ENCODE measurements at regions not wholly inside any gene's neighbourhood (a gene's known extent, or its start where the extent isn't known, plus 50 kb on each side); places are given as distances from the start of the nearest gene placed in this dataset.
A peak's percentile ranks its signal among the peaks of the same experiment; 100 is the strongest.
"Not testable (repeated sequence)": the region's sequence is repeated elsewhere in the genome, so short reads cannot be mapped to it uniquely, and the experiment has no call there.

GRCh38 chr6:103723438-103724322 is 1136.0 kb downstream of the HACE1 start:
- DNase-seq, result no peak

GRCh38 chr6:103722683-103723082 is 1137.0 kb downstream of the HACE1 start:
- DNase-seq, result no peak

- DNase-seq, result no peak
These were observed 1137.8 kb downstream of the HACE1 start for GRCh38 chr6:103721923-103722322.

DNA sequence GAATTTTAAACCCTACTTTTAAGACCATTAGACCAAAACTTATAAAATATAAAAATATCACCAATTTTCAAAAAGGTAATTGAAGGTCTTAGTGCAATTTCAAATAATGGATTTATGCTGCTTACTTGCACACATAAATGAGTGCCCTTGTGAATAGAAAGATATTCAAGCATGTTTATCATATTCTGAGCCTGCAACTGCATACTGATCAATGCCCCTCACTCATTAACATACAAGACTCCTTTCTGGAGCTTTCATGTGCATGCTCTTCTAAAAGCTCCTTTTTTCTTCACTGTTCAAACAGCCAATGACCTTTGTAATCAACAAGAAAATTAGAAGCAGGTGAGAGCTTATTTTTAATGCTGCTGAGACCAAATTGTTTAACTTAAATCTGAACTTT is 1139.3 kb downstream of the HACE1 start:
- no peak for DNase-seq

DNA sequence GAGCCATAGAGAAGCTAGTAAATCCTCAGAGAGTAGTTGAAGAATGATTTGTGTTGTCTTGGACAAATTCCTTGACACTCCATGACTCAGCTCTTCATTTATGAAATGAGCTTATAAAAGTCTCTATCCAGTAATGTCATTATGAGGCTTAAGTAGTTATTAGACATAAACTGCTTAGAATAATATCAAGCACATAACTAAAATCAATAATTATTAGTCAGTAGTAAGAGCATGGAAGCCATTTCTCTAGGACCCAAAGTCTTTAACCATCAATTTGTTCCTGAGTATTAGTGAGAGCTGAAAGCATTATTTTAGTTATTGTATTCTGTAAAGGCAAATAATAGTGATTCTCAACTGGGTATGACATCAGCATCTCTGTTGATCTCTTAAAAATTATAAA is 1140.2 kb downstream of the HACE1 start:
- DNase-seq, result no peak

DNA sequence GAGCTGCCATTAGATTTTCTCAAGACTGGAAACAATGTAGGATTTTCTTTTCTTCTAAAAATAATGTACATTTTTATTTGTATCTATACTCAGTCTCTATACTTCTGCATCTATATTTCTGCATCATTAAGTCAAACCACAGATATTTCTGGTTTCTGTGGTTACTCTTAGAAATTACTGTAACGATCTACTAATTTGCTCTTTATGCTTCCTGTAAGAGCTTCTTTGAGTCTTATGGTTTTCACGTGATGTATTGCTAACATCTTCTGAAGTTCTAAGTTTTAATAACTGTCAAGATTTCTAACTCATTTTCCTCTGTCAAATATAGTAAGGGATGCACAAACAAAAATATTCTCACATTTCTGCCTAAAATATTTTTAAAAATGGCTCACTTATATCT is 1144.5 kb downstream of the HACE1 start:
- DNase-seq, result no peak

- DNase-seq, result not testable (repeated sequence)
These were observed 1150.5 kb downstream of the HACE1 start for GRCh38 chr6:103709236-103709635.

DNA sequence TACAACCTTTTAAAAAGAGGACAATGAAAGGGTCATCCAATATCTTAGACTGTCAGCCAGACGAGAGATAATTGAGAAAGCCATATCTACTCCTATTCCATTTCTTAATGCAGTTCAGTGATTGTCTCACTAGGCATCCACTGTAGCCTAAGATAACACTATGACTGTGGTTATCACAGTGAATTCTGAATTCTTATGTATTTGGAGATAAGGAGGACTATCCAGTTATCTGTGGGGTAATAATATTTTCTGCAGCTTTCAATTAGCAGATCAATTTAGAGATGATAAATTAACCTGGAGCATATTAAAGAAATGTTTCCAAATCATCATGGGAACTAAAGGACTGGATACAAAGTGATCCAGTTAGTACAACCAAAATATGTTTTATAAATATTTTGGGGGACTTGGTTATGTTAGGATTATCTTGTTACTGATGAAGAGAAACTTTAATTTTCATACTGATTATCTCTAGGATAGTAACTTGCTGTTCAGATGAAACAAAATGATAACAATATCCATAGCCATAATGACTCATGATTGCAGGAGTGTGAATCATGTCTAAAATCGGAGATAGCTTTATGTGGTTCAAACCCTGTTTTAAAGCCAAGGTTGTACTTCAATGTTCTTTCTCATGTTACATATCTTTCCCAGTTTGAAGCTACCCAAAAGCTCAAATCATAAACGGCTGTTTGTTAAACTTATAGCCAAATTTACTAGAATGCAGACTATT is 1152.0 kb downstream of the HACE1 start:
- no peak for DNase-seq

GRCh38 chr6:103699769-103700168 is 1160.0 kb downstream of the HACE1 start:
- DNase-seq, result no peak

DNA sequence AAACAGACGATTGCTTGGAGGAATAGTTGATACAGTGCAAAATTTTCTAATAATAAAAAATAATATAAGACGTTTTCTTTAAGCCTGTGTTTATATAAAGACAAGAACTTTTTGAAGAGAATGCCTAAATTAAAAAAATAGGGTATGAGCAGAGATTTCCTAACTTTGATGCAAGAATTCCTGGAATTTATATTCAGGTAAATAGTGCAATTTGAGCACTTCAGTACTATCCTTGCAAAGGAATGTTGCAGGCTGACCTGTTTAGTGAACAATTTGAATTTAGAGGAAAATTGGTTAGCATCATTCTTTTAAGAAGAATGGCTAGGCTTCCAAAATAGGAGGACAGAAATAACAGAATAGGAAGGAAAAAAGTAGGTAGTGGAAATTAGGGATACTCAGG is 1172.3 kb downstream of the HACE1 start:
- DNase-seq, result no peak

GRCh38 chr6:103680116-103680515 is 1179.6 kb downstream of the HACE1 start:
- DNase-seq, result no peak

DNA sequence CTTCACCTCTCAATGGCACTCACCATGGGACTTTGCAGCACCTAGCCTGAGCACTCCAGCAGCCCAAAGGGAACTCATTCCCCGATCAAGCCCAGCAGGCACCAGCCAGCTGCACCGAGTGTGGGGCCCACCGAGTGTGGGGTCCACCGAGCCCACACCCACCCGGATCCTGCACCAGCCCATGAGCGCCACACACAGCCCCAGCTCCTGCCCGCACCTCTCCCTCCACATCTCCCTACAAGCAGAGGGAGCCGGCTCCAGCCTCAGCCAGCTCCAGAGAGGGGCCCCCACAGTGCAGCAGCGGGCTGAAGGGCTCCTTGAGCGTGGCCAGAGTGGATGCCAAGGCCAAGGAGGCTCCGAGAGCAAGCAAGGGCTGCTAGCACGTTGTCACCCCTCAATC is 1182.4 kb downstream of the HACE1 start:
- no peak for DNase-seq

DNA sequence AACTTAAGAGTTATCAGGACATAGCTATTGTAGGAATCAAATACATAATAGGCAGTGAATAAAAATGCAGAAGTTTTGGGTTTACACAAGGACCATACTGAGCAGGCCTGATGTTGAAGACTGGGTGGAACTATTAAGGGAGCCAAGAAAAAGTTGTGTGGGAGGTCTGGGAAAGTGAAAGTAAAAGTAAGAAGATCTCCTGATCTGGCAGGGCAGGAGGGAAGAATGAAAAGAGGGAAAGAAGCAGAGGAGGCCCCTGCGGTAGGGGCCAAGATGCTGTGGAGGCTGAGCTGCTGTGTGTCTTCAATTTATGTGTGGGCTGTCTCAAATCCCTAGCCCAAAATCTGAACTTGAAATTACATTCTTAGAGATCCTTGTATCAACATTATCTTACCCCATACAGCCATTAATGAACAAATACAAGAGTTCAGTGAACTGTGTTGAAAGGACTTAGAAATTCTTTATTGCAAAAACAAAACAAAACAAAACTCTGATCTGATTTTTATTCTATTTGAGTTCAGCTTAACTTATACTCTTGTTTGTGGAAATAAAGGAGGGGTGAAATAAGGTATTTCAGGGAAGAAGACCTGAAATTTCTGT is 1183.8 kb downstream of the HACE1 start:
- no peak for DNase-seq

DNA sequence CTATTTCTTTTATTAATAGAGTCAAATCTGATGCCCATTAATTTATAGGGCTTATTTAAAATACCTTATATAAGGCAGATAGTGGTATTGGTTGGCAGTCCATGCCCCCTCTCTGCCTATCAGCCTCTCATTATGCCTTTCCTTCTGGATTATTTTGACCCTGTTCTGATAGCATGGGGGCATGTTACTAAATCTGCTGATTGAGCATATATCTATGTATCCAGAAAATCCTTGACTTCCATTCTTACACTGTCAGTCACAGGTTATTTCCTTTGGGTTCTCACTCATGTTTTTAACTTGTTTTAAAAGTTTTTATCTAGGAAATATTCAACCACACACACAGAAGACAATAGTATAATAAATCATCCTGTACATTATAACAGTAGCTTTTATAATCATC is 1184.9 kb downstream of the HACE1 start:
- DNase-seq, result no peak

DNA sequence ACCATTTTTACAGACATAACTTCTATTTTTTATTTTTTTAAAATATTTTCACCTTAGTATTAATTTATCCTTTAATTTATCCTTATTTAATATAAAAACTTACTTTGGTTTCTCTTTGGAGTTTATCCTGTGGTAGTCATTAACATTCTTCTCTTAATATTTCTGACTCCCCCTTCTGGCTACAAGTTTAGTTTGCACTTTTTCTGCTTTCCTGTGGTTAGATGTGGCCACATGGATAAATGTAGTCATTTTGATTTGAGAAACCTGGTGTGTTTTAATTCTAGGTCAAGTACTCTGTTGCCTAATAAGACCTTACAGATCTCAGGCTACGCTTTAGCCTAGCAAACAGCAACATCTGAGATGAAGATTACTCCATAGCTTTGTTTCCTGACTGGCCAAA is 1187.5 kb downstream of the HACE1 start:
- DNase-seq, result peak; percentile 4

- no peak for DNase-seq
These were observed 1230.1 kb downstream of the HACE1 start for GRCh38 chr6:103629613-103630012.

- DNase-seq, result no peak
These were observed 1242.1 kb downstream of the HACE1 start for GRCh38 chr6:103617642-103618041.

- DNase-seq, result no peak
These were observed 1272.0 kb downstream of the HACE1 start for GRCh38 chr6:103587722-103588121.

- no peak for DNase-seq
These were observed 1281.6 kb downstream of the HACE1 start for GRCh38 chr6:103578115-103578514.

GRCh38 chr6:103570431-103570830 is 1289.3 kb downstream of the HACE1 start:
- no peak for DNase-seq

GRCh38 chr6:103554911-103555310 is 1304.8 kb downstream of the HACE1 start:
- no peak for DNase-seq

- DNase-seq, result no peak
These were observed 1321.3 kb downstream of the HACE1 start for GRCh38 chr6:103538381-103538780.

- no peak for DNase-seq
These were observed 1324.9 kb downstream of the HACE1 start for GRCh38 chr6:103534814-103535213.

- no peak for DNase-seq
These were observed 1325.6 kb downstream of the HACE1 start for GRCh38 chr6:103534095-103534494.
